MM.1S (cell line): ENCODE measurements at regions not wholly inside any gene's neighbourhood (a gene's known extent, or its start where the extent isn't known, plus 50 kb on each side); places are given as distances from the start of the nearest gene placed in this dataset.

Experiments
- CTCF ChIP-seq: fragments of 300-600 bp; sonication (generic); IDR thresholded peaks from 2 replicates; pipeline ENCODE4 v1.5.1; 2016; ENCODE audit warnings: antibody characterized with exemption, low read length, mixed read lengths
- EZH2 ChIP-seq: fragments of 300-600 bp; sonication (generic); optimal IDR thresholded peaks from 2 replicates; pipeline ENCODE3; 2017; ENCODE audit warnings: low read depth, mild to moderate bottlenecking, antibody characterized with exemption, low read length, mixed read lengths
- EZH2phosphoT487 ChIP-seq: fragments of 300-600 bp; sonication (generic); IDR thresholded peaks from 2 replicates; pipeline ENCODE4 v1.6.1; 2018; ENCODE audit warnings: antibody characterized with exemption, low read length

GRCh38 chr6:101013612-101014195 is 132.6 kb upstream of the ASCC3 start:
- TF ChIP-seq CTCF (no peak), EZH2phosphoT487 (no peak), EZH2 (no peak)
